Right renal pelvis (tissue), 4 donors: ENCODE measurements at regions not wholly inside any gene's neighbourhood (a gene's known extent, or its start where the extent isn't known, plus 50 kb on each side); places are given as distances from the start of the nearest gene placed in this dataset.
A peak's percentile ranks its signal among the peaks of the same experiment; 100 is the strongest.
"Not testable (repeated sequence)": the region's sequence is repeated elsewhere in the genome, so short reads cannot be mapped to it uniquely, and the experiment has no call there.

Experiments used
- DNase-seq, 4 donors: peaks; one replicate each; pipeline ENCODE4 v3.0.0-alpha.2; 2013; ENCODE audit warnings: low read depth in 4 of 4, low spot score in 3 of 4, missing footprints in 1 of 4

- DNase-seq: no peak
These were observed 1087.9 kb upstream of the NUDT12 start for GRCh38 chr5:104650313-104651055.

GRCh38 chr5:104646416-104646815 is 1083.8 kb upstream of the NUDT12 start:
- DNase-seq: no peak

- no peak for DNase-seq
These were observed 1080.7 kb upstream of the NUDT12 start for GRCh38 chr5:104643320-104643719.

GRCh38 chr5:104635227-104635626 is 1072.6 kb upstream of the NUDT12 start:
- no peak for DNase-seq

DNA sequence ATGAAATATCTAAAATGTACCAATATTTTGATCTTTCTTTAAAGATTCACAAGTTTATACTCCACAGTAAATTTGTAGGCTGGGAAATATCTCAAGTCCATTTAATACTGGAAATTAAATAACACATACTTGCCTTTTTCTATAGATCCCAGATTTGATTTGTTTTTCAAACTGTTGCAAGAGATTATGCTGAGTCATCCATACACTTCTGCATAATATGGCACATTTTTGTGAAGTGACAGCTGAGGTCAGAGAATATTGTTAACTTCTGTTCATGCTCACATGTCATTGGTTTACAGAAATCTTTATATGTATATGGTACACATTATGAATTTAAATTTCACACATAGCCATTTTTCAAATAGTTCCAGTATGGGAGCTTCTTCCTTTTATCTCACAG is 1066.3 kb upstream of the NUDT12 start:
- no peak for DNase-seq

DNA sequence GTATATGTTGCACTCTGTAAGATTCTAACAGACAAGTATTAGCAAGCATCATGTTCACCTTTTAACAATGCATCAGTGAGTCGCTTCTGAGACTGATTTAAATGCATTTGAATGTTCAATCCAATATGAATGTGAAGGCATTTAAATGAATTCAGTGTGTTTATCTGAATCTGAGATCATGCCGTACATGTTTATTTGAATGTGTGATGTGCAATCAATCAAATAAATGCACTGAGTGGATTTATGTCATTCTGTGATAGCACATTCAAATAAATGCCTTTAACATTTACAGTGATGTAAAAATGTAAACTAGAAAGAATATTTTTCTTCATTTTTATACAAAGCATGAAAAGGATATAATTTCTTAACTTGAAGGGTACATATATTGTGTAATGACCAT is 1063.5 kb upstream of the NUDT12 start:
- DNase-seq: no peak

DNA sequence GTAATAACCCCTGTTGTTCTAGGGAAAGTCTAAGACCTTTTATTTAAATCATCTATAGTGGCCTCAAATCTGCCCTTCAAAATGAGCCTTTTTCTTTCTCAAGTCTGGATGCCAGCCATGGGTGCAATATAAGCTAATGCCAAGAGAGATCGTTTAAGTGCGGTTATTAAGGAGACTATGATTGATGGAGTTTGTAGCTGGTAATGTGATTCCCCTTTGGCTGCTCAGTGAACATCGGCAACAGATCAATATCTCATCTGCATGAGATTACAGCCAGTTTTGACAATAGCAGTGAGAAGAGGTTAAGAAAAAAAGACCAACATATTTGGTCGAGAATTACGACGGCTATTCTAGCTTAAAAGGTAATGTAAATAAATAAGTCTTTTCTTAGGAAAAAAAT is 1049.4 kb upstream of the NUDT12 start:
- DNase-seq: no peak

DNA sequence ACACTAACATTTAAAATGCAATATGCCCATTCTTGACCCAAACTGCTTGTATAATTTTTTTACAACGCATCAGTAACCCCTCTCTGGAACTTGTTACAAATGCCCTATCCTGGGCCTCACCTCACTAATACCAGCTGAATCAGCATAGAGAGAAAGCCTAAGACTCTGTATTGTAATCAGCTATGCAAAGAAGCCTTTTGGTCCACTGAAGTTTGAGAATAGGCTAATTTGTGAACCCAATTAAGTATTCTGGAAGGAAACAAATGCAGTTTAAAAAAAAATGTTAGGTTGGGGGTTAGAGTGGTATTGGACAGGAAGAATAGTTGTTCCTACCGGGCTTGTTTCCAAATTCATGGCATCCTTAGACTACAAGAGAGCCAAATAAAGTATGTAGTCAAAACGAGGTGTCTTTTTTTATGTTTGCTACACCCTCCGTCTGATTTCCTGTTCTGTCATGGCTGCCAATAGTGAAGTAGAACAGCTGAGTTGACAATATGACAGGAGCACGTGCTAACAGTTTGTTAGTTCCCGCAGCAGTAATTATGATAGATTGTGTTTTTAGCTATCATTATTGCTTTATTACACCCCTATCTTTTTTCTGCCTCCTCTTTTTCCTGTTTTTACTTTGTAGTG is 1048.7 kb upstream of the NUDT12 start:
- DNase-seq: no peak

- no peak for DNase-seq
These were observed 1043.8 kb upstream of the NUDT12 start for GRCh38 chr5:104606258-104606829.

GRCh38 chr5:104599726-104600125 is 1037.1 kb upstream of the NUDT12 start:
- DNase-seq: no peak

DNA sequence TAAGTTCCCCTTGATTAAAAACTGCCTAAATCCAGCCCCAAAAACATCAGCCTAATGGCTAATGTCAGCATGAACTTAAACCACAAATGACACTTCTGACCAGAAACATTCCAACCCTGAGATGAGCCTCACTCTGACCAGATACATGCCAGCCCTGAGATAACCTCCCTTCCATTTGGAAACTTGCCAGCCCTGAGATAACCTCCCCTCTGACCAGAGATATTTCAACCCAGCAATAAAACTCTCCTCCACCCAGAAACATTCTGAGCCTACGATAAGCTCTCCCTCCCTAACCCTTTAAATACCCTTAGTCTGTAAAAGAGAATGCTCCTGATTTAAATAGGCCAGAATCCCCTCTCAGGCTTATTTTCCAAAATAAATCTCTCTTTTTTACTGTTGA is 1035.7 kb upstream of the NUDT12 start:
- no peak for DNase-seq

GRCh38 chr5:104594850-104595249 is 1032.3 kb upstream of the NUDT12 start:
- DNase-seq: no peak

GRCh38 chr5:104576677-104577076 is 1014.1 kb upstream of the NUDT12 start:
- no peak for DNase-seq

GRCh38 chr5:104573949-104574709 is 1011.5 kb upstream of the NUDT12 start:
- no peak for DNase-seq

- no peak for DNase-seq
These were observed 1007.0 kb upstream of the NUDT12 start for GRCh38 chr5:104569621-104570020.

DNA sequence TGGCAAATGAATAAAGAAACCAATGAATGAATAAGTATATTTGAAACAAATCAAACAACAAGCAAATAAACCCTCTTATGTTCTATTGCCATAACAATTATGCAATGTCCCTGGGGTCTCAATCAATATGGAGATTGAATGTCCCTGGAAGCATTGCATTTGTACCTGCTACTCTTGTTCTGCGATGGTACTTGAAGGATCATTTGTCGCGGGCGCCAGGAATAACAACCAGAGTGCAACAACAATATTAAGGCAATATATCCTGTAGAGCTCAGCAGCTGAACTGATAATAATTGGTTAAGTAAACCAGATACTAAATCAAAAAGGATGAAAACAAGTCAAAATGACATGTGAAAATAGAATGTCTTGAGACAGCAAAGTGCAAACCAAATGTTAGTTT is 1001.9 kb upstream of the NUDT12 start:
- DNase-seq: no peak

GRCh38 chr5:104556957-104557356 is 994.4 kb upstream of the NUDT12 start:
- no peak for DNase-seq

GRCh38 chr5:104551628-104552027 is 989.0 kb upstream of the NUDT12 start:
- DNase-seq: no peak

DNA sequence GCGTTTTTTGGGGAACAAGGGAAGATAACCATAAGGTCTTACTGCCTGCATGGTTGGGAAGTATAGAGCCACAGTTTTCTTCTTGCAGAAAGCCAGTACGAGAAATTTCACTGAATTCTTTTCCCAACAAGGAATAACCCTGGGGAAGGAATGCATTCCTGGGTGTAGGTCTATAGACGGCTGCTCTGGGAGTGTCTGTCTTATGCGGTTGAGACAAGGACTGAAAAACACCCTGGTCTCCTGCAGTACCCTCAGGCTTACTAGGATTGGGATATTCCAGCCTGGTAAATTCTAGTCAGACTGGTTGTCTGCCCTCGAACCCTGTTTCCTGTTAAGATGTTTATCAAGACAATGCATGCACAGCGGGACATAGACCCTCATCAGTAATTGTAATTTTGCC is 984.3 kb upstream of the NUDT12 start:
- not testable (repeated sequence) for DNase-seq

- DNase-seq: no peak
These were observed 978.7 kb upstream of the NUDT12 start for GRCh38 chr5:104541141-104541785.

GRCh38 chr5:104540448-104540847 is 977.9 kb upstream of the NUDT12 start:
- peak in 2 of 4 donors; percentile 4 to 6 for DNase-seq
